Neural cell (in vitro differentiated cells): ENCODE measurements at regions not wholly inside any gene's neighbourhood (a gene's known extent, or its start where the extent isn't known, plus 50 kb on each side); places are given as distances from the start of the nearest gene placed in this dataset.
"Not testable (repeated sequence)": the region's sequence is repeated elsewhere in the genome, so short reads cannot be mapped to it uniquely, and the experiment has no call there.

Experiments
- H2AFZ ChIP-seq: fragments of 200-600, 300-800 bp; sonication (generic), shearing (Covaris generic); 2 replicates; pipeline ENCODE4 v1.6.0; 2014; ENCODE audit warnings: low read depth, mild to moderate bottlenecking, antibody characterized with exemption, low read length, moderate library complexity
- H3F3A ChIP-seq: fragments of 200-600 bp; shearing (Covaris generic); 2 replicates; pipeline ENCODE4 v1.6.1; 2016; ENCODE audit warnings: mild to moderate bottlenecking, moderate library complexity, mixed read lengths, antibody characterized with exemption, low read length; ENCODE audit not compliant: insufficient read depth, poor library complexity, severe bottlenecking
- H3K27ac ChIP-seq: fragments of 200-600, 300-800 bp; sonication (generic), shearing (Covaris generic); 2 replicates; pipeline ENCODE4 v1.5.1; 2014; ENCODE audit warnings: mild to moderate bottlenecking, low read length, moderate library complexity
- H3K27me3 ChIP-seq: fragments of 300-800, 200-600 bp; sonication (generic), shearing (Covaris generic); 2 replicates; pipeline ENCODE4 v1.6.0; 2014; ENCODE audit warnings: mild to moderate bottlenecking, low read depth, low read length, moderate library complexity; ENCODE audit not compliant: insufficient read depth
- H3K36me3 ChIP-seq: fragments of 300-800, 200-600 bp; sonication (generic), shearing (Covaris generic); 2 replicates; pipeline ENCODE4 v1.5.1; 2014; ENCODE audit warnings: mild to moderate bottlenecking, antibody characterized with exemption, low read length, moderate library complexity; ENCODE audit not compliant: insufficient read depth
- H3K4me2 ChIP-seq: fragments of 300-800, 200-600 bp; sonication (generic), shearing (Covaris generic); 2 replicates; pipeline ENCODE4 v1.6.0; 2014; ENCODE audit warnings: mild to moderate bottlenecking, low read length
- H3K4me3 ChIP-seq: fragments of 300-800, 200-600 bp; sonication (generic), shearing (Covaris generic); 2 replicates; pipeline ENCODE4 v1.5.1; 2014; ENCODE audit warnings: mild to moderate bottlenecking, low read length, moderate library complexity
- H3K79me2 ChIP-seq: fragments of 200-600 bp; shearing (Covaris generic); replicated peaks from 2 replicates; pipeline ENCODE4 v1.6.0; 2014; ENCODE audit warnings: mild to moderate bottlenecking, low read length, moderate library complexity; ENCODE audit not compliant: insufficient read depth
- H3K9ac ChIP-seq: fragments of 300-800, 200-600 bp; sonication (generic), shearing (Covaris generic); 2 replicates; pipeline ENCODE4 v1.6.1; 2016; ENCODE audit warnings: mild to moderate bottlenecking, low read length, mixed read lengths
- H3K9me2 ChIP-seq: fragments of 200-600 bp; shearing (Covaris generic); 2 replicates; pipeline ENCODE4 v1.6.1; 2016; ENCODE audit warnings: mild to moderate bottlenecking, low read length, mixed read lengths; ENCODE audit not compliant: insufficient read depth
- H3K9me3 ChIP-seq: fragments of 200-600, 300-800 bp; sonication (generic), shearing (Covaris generic); 2 replicates; pipeline ENCODE4 v1.6.1; 2016; ENCODE audit warnings: mild to moderate bottlenecking, mixed run types, low read length, moderate library complexity, mixed read lengths
- H4K20me1 ChIP-seq: fragments of 200-600 bp; shearing (Covaris generic); 2 replicates; pipeline ENCODE4 v1.6.1; 2016; ENCODE audit warnings: mild to moderate bottlenecking, mixed run types; ENCODE audit not compliant: insufficient read depth
- CTCF ChIP-seq: fragments of 450-650 bp; IDR thresholded peaks from 2 replicates; pipeline ENCODE4 v1.5.1; 2014; ENCODE audit warnings: antibody characterized with exemption, mild to moderate bottlenecking, moderate library complexity; ENCODE audit not compliant: poor library complexity, severe bottlenecking
- EP300 ChIP-seq: fragments of 450-650 bp; conservative IDR thresholded peaks from 2 replicates; pipeline ENCODE4 v1.6.1; 2014; ENCODE audit warnings: antibody characterized with exemption, mild to moderate bottlenecking, moderate library complexity; ENCODE audit not compliant: poor library complexity, severe bottlenecking
- EZH2 ChIP-seq: fragments of 200-600, 300-800 bp; shearing (Covaris generic), sonication (generic); IDR thresholded peaks from 2 replicates; pipeline ENCODE4 v1.6.1; 2014; ENCODE audit warnings: antibody characterized with exemption, low read length, borderline replicate concordance, mild to moderate bottlenecking; ENCODE audit not compliant: insufficient read depth, poor library complexity, severe bottlenecking
- MXI1 ChIP-seq: fragments of 450-650 bp; conservative IDR thresholded peaks from 2 replicates; pipeline ENCODE4 v1.6.1; 2014; ENCODE audit warnings: antibody characterized with exemption, mild to moderate bottlenecking; ENCODE audit not compliant: poor library complexity, severe bottlenecking
- POLR2AphosphoS5 ChIP-seq: IDR thresholded peaks from 2 replicates; pipeline ENCODE4 v1.6.1; 2012
- RAD21 ChIP-seq: fragments of 450-650 bp; conservative IDR thresholded peaks from 2 replicates; pipeline ENCODE4 v1.6.1; 2014; ENCODE audit warnings: antibody characterized with exemption, mild to moderate bottlenecking, moderate library complexity
- REST ChIP-seq: IDR thresholded peaks from 2 replicates; pipeline ENCODE4 v1.6.1; 2012; ENCODE audit warnings: borderline replicate concordance
- SMC3 ChIP-seq: fragments of 450-650 bp; conservative IDR thresholded peaks from 2 replicates; pipeline ENCODE4 v1.6.1; 2014; ENCODE audit warnings: antibody characterized with exemption, mild to moderate bottlenecking, moderate library complexity; ENCODE audit not compliant: poor library complexity
- TAF1 ChIP-seq: IDR thresholded peaks from 2 replicates; pipeline ENCODE4 v1.6.1; 2012; ENCODE audit warnings: low read depth

GRCh38 chr1:112833806-112834205, 118.7 kb upstream of the PPM1J start:
- Histone ChIP-seq H3K9ac (no peak overlapping the region), H3K4me3 (no peak overlapping the region), H3K27ac (no peak overlapping the region), H3K9me3 (no peaks in the 10 kb centered on the region), H3K27me3 (no peaks in the 10 kb centered on the region), H3K36me3 (no peaks in the 10 kb centered on the region), H3K4me2 (no peak overlapping the region), H4K20me1 (no peaks in the 10 kb centered on the region), H3K9me2 (no peaks in the 10 kb centered on the region), H2AFZ (no peak overlapping the region), H3K79me2 (no peaks in the 10 kb centered on the region), H3F3A (no peaks in the 10 kb centered on the region)
- no peak for TF ChIP-seq EZH2
- no peak for TF ChIP-seq REST
- TF ChIP-seq SMC3, result no peak
- TF ChIP-seq RAD21, result no peak
- TF ChIP-seq POLR2AphosphoS5, result no peak

DNA sequence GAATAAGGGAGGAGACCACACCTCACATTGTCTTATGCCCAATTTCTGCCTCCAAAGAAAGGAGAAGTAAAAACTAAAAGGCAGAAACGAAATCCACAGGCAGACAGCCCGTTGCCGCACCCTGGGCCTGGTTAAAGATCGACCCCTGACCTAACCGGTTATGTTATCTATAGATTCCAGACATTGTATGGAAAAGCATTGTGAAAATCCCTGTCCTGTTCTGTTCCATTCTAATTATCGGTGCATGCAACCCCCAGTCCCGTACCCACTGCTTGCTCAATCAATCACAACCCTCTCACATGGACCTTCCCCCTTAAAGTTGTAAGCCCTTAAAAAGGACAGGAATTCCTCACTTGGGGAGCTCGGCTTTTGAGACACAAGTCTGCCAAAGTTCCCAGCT, 117.1 kb upstream of the PPM1J start:
- not testable (repeated sequence) for H3K4me2 ChIP-seq, H3F3A ChIP-seq, H3K9me3 ChIP-seq, H3K4me3 ChIP-seq, H3K79me2 ChIP-seq, H3K9me2 ChIP-seq, H3K27me3 ChIP-seq, H4K20me1 ChIP-seq, H2AFZ ChIP-seq, H3K36me3 ChIP-seq, H3K9ac ChIP-seq, H3K27ac ChIP-seq

GRCh38 chr1:112829691-112830090, 114.6 kb upstream of the PPM1J start:
- not testable (repeated sequence) for H2AFZ ChIP-seq, H3K4me3 ChIP-seq, H3K27me3 ChIP-seq, H3K9me3 ChIP-seq, H3K4me2 ChIP-seq, H3F3A ChIP-seq, H3K9me2 ChIP-seq, H3K27ac ChIP-seq, H4K20me1 ChIP-seq, H3K36me3 ChIP-seq, H3K9ac ChIP-seq, H3K79me2 ChIP-seq

GRCh38 chr1:112828716-112829115, 113.6 kb upstream of the PPM1J start:
- Histone ChIP-seq H3K9ac (no peak overlapping the region), H3K4me3 (no peak overlapping the region), H3F3A (no peaks in the 10 kb centered on the region), H3K9me3 (no peaks in the 10 kb centered on the region), H3K9me2 (no peaks in the 10 kb centered on the region), H3K36me3 (no peaks in the 10 kb centered on the region), H2AFZ (no peak overlapping the region), H3K79me2 (no peaks in the 10 kb centered on the region), H3K4me2 (no peak overlapping the region), H3K27ac (no peak overlapping the region), H4K20me1 (no peaks in the 10 kb centered on the region), H3K27me3 (no peaks in the 10 kb centered on the region)
- TF ChIP-seq CTCF (no peak), POLR2AphosphoS5 (no peak), MXI1 (no peak), REST (no peak), EZH2 (no peak), TAF1 (no peak), SMC3 (no peak), RAD21 (no peak), EP300 (no peak)
